ENCODE measurements at regions not wholly inside any gene's neighbourhood (a gene's known extent, or its start where the extent isn't known, plus 50 kb on each side); places are given as distances from the start of the nearest gene placed in this dataset.

GRCh38 chr3:159828542-159828943 lies 160.1 kb upstream of the IL12A start:
- TF ChIP-seq POLR2A (IDR thresholded peaks at IDR 0.05) (no peak), CTCF (IDR thresholded peaks at IDR 0.05) (peak; percentile 36 to 67 (median 60)), POLR2AphosphoS5 (IDR thresholded peaks at IDR 0.05) (no peak)

Data from gastroesophageal sphincter (tissue), 3 donors.